ENCODE measurements at regions not wholly inside any gene's neighbourhood (a gene's known extent, or its start where the extent isn't known, plus 50 kb on each side); places are given as distances from the start of the nearest gene placed in this dataset.
"Not testable (repeated sequence)": the region's sequence is repeated elsewhere in the genome, so short reads cannot be mapped to it uniquely, and the experiment has no call there.

- DNase-seq: not testable (repeated sequence)
Observed at GRCh38 chr16:88188171-88188895, 194.4 kb upstream of the ZNF469 start.

DNA sequence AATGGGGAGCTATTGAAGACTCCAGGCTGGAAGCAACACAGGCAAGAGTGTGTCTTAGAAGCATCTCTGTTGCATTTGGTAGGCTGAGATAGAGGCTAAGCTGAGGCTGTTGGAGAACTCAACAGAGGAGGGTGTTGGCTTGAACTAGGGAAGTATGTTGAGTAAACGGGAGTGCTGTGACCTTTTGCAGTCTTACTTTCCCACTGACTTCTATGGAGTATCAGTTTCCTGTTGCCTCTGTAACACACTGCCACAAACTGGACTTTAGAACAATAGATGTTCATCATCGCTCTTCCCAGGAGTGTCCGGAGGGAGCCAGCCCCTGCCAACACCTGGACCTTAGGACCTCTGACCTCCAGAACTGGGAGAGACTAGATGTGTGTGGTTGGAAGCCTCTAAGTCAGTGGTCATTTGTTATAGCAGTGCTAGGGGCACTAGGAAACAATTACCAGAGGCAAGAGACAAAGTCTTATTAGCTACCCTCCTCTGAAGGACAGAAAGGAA, 192.1 kb upstream of the ZNF469 start:
- not testable (repeated sequence) for DNase-seq

DNA sequence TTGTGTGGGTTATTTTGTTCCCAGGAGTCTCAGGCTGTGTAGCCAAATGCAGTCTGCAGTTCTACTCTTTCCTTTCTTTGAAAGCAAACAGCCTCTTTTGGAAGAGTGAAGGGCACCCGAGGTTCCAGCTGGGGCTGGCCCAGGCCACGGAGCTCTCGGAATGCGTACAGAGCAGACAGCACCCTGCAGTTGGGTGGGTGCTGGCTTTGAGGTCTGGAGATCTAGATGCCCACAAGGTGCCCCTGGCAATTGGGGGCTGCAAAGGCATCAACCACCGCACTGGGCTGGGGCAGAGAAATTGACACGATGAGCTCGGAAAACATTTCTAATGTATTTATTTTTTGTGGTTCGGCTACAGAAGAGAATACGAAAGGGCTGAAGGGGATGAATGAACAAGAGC, 191.6 kb upstream of the ZNF469 start:
- not testable (repeated sequence) for DNase-seq

DNA sequence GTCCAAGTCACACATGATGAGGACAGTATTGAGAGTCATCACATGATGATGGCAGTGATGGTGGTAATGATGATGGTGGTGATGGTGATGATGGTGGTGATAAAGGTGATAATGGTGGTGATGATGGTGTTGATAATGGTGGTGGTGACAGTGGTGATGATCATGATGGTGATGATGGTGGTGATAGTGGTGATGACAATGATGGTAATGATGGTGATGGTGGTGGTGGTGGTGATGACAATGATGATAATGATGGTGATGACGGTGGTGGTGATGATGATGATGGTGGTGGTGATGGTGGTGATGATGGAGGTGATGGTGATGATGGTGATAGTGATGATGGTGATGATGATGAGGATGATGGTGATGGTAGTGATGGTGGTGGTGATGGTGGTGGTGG, 190.2 kb upstream of the ZNF469 start:
- no peak for DNase-seq

- DNase-seq: not testable (repeated sequence)
Observed at GRCh38 chr16:88193706-88194396, 188.9 kb upstream of the ZNF469 start.

- DNase-seq: no peak
Observed at GRCh38 chr16:88194397-88195268, 188.1 kb upstream of the ZNF469 start.

DNA sequence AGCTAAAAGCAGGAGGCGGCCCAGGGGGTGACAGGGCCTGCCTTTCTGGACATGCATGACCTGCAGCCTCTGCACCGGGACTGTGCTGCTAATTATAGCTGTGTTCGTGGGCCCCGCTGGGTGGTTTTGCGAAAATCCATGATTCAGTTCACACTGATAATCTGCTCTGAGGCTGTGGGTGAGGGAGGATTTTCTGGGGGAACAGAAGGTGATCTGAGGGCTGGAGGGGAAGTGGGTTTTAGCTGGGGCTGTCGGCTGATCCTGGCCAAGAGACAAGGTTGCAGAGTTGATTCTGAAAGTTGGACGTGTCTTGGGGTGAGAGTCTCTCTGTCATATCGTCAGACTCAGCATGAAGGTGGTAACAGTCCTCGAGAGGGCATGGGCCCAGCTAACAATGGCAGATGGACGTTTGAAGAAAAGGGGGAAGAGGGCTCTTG, 187.5 kb upstream of the ZNF469 start:
- no peak for DNase-seq

DNA sequence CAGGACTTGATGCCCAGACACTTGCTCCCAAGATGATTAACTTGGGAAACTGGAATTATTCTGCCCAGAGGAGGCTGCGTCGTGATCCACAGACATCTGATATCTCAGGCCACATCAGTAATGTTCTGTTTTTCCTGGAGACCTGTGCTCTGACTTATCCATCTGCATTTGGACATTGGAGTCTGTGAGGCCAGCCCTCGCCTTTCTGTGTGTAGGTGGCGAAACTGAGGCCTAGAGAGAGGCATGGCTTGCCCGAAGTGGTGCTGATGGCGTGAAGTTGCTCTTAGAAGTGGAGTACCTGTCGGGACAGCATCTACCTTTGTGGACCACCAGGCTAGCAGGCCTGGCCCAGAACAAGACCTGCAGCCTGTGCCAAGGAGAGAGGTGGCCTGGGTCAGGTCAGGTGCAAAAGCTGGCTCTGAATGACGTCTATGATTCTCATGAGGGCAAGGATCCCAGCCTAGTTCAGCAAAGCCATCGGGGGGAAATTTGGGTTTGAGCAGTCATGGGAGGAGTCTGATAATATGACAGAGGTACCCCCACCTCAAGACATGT, 186.8 kb upstream of the ZNF469 start:
- no peak for DNase-seq

- DNase-seq: no peak
Observed at GRCh38 chr16:88196471-88197400, 186.0 kb upstream of the ZNF469 start.

GRCh38 chr16:88197481-88198456, 185.0 kb upstream of the ZNF469 start:
- DNase-seq: no peak

DNA sequence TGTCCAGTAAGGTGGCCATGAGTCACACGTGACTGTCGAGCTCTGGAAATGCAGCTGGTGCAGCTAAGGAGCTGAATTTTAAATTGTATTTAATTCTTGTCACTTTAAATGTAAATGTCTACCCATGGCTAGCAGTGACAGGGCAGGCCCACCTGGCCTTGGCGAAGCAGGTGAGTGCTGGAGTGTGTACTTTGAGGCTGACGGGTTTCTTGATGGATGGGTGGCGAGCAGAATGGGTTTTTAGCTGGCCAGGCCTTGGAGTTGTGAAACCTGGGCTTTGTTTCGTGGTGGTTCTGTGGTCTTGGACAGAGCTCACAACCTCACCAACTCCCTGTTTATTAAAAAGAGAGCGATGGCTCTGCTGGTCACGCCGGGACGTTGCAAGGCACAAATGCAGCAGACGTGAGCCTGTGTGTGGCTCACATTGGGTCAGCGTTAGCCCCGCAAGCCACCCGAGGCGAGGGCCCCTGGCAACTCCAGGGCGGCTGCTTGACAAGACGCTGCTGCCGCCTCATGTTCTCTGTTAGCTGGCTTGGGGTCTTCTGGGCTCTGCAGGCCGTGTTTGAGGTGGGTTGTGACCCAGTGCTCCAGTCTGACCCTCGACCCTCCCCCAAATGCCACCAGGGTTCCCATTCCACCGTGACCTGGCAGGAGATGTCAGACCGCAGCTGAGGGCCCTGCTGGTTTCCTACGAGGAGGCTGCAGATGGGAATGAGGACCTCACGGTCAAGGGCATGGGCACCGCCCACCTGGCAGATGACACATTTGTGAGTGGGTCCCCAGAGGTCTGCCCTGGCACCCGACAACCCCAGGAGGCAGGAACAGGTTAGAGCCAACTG, 184.1 kb upstream of the ZNF469 start:
- not testable (repeated sequence) for DNase-seq

GRCh38 chr16:88199296-88200153, 183.2 kb upstream of the ZNF469 start:
- not testable (repeated sequence) for DNase-seq

GRCh38 chr16:88200154-88200895, 182.4 kb upstream of the ZNF469 start:
- not testable (repeated sequence) for DNase-seq

GRCh38 chr16:88200896-88201185, 181.9 kb upstream of the ZNF469 start:
- no peak for DNase-seq

DNA sequence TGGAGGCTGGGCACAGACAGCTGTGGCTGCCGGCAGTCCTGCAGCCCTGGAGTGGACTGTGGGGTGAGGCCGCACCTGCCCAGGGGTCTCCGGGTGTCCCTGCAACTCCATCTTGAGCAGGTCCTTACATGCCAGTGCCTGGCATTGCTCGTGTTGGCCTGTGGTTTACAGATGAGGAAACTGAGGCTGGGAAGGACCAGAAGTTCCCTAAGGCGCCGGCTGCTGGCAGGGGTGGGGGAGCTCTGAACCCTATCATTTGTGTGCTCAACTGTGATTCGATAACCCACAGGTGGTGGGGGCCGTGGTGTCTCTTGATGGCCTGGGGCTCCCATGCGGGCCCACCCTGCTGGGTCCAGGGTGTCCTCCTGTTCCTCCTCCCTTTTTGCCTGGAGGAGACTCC, 181.1 kb upstream of the ZNF469 start:
- not testable (repeated sequence) for DNase-seq

DNA sequence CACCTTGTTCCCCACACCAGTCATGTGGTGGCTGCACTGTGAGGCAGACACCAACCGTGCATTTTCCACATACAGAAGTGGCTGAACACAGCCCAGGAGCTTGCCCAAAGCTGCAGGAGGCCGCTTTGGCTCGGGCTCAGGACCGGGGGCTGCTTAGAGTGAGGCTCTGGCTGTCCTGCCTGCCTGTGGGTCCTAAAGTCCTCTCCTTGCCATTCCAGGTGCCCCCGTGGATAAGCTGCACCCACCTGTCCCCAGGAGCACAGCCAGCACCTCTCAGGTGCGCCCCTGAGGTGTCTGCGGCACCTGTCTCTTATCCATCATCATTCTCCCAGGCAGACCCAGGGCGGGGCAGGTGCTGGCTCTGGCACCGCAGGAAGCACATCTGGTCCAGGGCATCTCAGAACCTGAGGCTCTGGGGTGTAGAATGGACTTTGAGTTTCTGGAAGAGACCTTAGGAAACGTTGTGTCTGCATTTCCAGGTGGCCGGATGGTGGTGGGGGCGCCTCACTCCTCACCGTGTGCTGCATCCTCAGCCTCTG, 180.5 kb upstream of the ZNF469 start:
- DNase-seq: no peak

DNA sequence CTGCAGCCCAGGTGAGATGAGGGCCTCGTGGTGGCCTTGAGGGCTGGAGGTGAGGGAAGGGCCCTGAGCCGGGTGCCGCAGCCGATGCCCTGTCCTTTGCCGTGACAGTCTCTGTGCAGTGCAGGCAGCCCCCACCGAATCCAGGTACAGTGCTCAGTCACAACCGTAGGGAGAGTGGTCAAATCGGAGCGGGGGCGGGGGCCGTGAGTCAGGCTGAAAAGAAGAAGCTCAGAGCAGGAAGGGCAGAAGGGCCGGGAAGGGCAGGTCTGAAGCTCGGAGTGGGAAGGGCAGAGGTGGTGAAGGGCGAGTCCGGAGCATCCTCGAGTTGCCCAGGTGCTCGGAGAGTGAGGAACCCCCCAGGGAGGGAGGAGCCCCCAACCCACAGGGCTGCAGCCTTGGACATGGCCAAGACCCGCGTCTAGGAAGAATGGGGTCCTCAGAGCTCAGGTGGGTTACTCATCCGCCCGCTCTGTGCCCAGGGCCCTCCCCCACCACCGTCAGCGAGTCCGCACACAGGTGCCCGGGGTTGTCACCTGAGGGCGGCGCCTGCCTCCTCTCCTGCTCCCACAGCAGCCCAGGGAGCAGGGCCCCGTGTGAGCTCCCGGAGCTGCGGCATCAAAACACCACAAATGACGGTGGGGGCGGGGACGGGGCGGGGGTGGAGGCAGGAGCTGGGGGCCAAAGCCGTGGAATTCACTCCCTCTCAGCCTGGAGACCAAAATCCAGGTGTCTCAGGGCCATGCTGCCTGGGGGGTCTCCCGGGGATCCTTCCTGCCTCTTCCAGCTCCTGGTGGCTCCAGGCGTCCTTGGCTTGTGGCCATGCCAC, 179.7 kb upstream of the ZNF469 start:
- DNase-seq: not testable (repeated sequence)
